Astrocyte (in vitro differentiated cells and primary cell): ENCODE measurements at regions not wholly inside any gene's neighbourhood (a gene's known extent, or its start where the extent isn't known, plus 50 kb on each side); places are given as distances from the start of the nearest gene placed in this dataset.

Source experiments
- DNase-seq: peaks from one replicate; pipeline ENCODE4 v3.0.0-alpha.2; 2010; ENCODE audit warnings: low read depth
- FAIRE-seq: peaks from 2 replicates; lab custom pipeline; 2011; peaks lifted over from hg19 to GRCh38; lab: Jason Lieb, UNC
- H2AFZ ChIP-seq: 2 replicates; pipeline ENCODE4 v1.6.0; 2012; ENCODE audit warnings: low read depth, low read length, inconsistent platforms
- H3K27ac ChIP-seq: 2 replicates; pipeline ENCODE4 v1.5.1; 2011; ENCODE audit warnings: low read depth, low read length, inconsistent platforms
- H3K27me3 ChIP-seq: 2 replicates; pipeline ENCODE4 v1.6.0; 2011; ENCODE audit warnings: low read length, inconsistent platforms; ENCODE audit not compliant: insufficient read depth
- H3K36me3 ChIP-seq: 2 replicates; pipeline ENCODE4 v1.5.1; 2011; ENCODE audit warnings: low read length, inconsistent platforms; ENCODE audit not compliant: insufficient read depth
- H3K4me1 ChIP-seq: 2 replicates; pipeline ENCODE4 v1.5.1; 2011; ENCODE audit warnings: low read length, inconsistent platforms; ENCODE audit not compliant: insufficient read depth
- H3K4me2 ChIP-seq: 2 replicates; pipeline ENCODE4 v1.6.0; 2012; ENCODE audit warnings: low read length, inconsistent platforms
- H3K4me3 ChIP-seq: 2 replicates; pipeline ENCODE4 v1.5.1; 2011; ENCODE audit warnings: low read depth, mild to moderate bottlenecking, low read length, inconsistent platforms; ENCODE audit not compliant: insufficient read depth
- H3K79me2 ChIP-seq: 2 replicates; pipeline ENCODE4 v1.6.0; 2012; ENCODE audit warnings: mild to moderate bottlenecking, low read length, inconsistent platforms; ENCODE audit not compliant: insufficient read depth
- H3K9ac ChIP-seq: 2 replicates; pipeline ENCODE4 v1.6.0; 2012; ENCODE audit warnings: mild to moderate bottlenecking, low read length, inconsistent platforms
- H3K9me3 ChIP-seq: 2 replicates; pipeline ENCODE4 v1.5.1; 2012; ENCODE audit warnings: low read depth, mild to moderate bottlenecking, low read length, inconsistent platforms; ENCODE audit not compliant: insufficient read depth
- H4K20me1 ChIP-seq: 2 replicates; pipeline ENCODE4 v1.6.0; 2012; ENCODE audit warnings: low read length, inconsistent platforms; ENCODE audit not compliant: insufficient read depth
- H3K27ac Mint-ChIP-seq: one replicate; pipeline ENCODE4 v1.8.0; 2021; ENCODE audit warnings: mild to moderate bottlenecking, mixed read lengths; ENCODE audit not compliant: unreplicated experiment
- H3K27me3 Mint-ChIP-seq: one replicate; pipeline ENCODE4 v1.8.0; 2021; ENCODE audit warnings: low read depth, mixed read lengths; ENCODE audit not compliant: unreplicated experiment
- H3K36me3 Mint-ChIP-seq: one replicate; pipeline ENCODE4 v1.8.0; 2021; ENCODE audit warnings: low read depth, mixed read lengths; ENCODE audit not compliant: unreplicated experiment
- H3K4me1 Mint-ChIP-seq: one replicate; pipeline ENCODE4 v1.8.0; 2021; ENCODE audit warnings: low read depth, mixed read lengths; ENCODE audit not compliant: unreplicated experiment
- H3K4me3 Mint-ChIP-seq: one replicate; pipeline ENCODE4 v1.8.0; 2021; ENCODE audit warnings: mild to moderate bottlenecking, moderate library complexity, mixed read lengths; ENCODE audit not compliant: unreplicated experiment
- H3K9me3 Mint-ChIP-seq: one replicate; pipeline ENCODE4 v1.8.0; 2021; ENCODE audit warnings: mild to moderate bottlenecking, mixed read lengths; ENCODE audit not compliant: unreplicated experiment
- CTCF ChIP-seq: IDR thresholded peaks from 2 replicates; pipeline ENCODE4 v1.5.1; 2011; ENCODE audit warnings: low read depth, mild to moderate bottlenecking, inconsistent platforms, low read length, moderate library complexity; ENCODE audit not compliant: insufficient read depth
- EZH2 ChIP-seq: IDR thresholded peaks from 2 replicates; pipeline ENCODE4 v1.6.1; 2012; ENCODE audit warnings: mild to moderate bottlenecking, low read length, inconsistent platforms; ENCODE audit not compliant: insufficient read depth

DNA sequence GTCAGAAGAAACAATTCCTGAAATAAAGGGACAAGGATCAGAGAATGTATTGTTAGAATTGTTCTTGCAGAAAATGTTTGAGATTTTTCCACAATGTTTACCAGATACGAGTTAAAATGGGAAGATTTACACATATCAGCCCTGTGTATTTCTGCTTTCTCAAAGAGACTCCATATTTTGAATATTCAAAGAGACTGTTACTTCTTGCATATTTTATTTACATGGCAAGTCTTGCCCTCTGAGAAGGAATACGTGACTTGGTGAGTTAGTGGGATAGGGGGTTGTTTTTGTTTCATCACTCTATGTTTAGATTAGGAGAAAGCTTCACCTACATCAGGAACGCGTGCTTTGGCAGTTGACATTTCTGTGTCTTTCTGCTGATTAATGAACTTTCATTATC, 56.1 kb upstream of the ZDHHC17 start:
- no peak overlapping the region for H2AFZ ChIP-seq
- H3K4me2 ChIP-seq: no peak overlapping the region
- DNase-seq (no peak), FAIRE-seq (no peak)
- no peaks in the 10 kb centered on the region for H3K9me3 ChIP-seq
- H3K79me2 ChIP-seq: no peaks in the 10 kb centered on the region
- H3K4me1 Mint-ChIP-seq: peaks cover 41% of the 10 kb centered on the region
- H3K4me3 ChIP-seq: no peak overlapping the region
- peaks cover 17% of the 10 kb centered on the region for H3K4me1 ChIP-seq
- H3K36me3 ChIP-seq: no peaks in the 10 kb centered on the region
- no peaks in the 10 kb centered on the region for H3K27me3 ChIP-seq
- no peak overlapping the region for H3K27ac ChIP-seq
- no peaks in the 10 kb centered on the region for H3K36me3 Mint-ChIP-seq
- H3K4me3 Mint-ChIP-seq: no peak overlapping the region
- TF ChIP-seq EZH2: no peak
- no peak for TF ChIP-seq CTCF
- H3K27me3 Mint-ChIP-seq: no peaks in the 10 kb centered on the region
- no peak overlapping the region for H3K9ac ChIP-seq
- H4K20me1 ChIP-seq: no peaks in the 10 kb centered on the region
- H3K27ac Mint-ChIP-seq: no peak overlapping the region
- H3K9me3 Mint-ChIP-seq: no peaks in the 10 kb centered on the region

GRCh38 chr12:76708296-76708695, 55.6 kb upstream of the ZDHHC17 start:
- Histone ChIP-seq H3K4me2 (no peak overlapping the region), H3K27me3 (no peaks in the 10 kb centered on the region), H2AFZ (no peak overlapping the region), H3K27ac (no peak overlapping the region), H3K36me3 (no peaks in the 10 kb centered on the region), H3K4me3 (no peak overlapping the region), H4K20me1 (no peaks in the 10 kb centered on the region), H3K4me1 (peaks cover 20% of the 10 kb centered on the region), H3K9me3 (no peaks in the 10 kb centered on the region), H3K9ac (no peak overlapping the region), H3K79me2 (no peaks in the 10 kb centered on the region)
- no peaks in the 10 kb centered on the region for H3K27me3 Mint-ChIP-seq
- no peak overlapping the region for H3K4me3 Mint-ChIP-seq
- peaks cover 46% of the 10 kb centered on the region for H3K4me1 Mint-ChIP-seq
- FAIRE-seq (no peak), DNase-seq (no peak)
- no peaks in the 10 kb centered on the region for H3K9me3 Mint-ChIP-seq
- no peaks in the 10 kb centered on the region for H3K36me3 Mint-ChIP-seq
- H3K27ac Mint-ChIP-seq: no peak overlapping the region
- TF ChIP-seq CTCF (no peak), EZH2 (no peak)

GRCh38 chr12:76711241-76711640, 52.7 kb upstream of the ZDHHC17 start:
- no peak overlapping the region for H2AFZ ChIP-seq

More at GRCh38 chr12:76711241-76711640, 52.7 kb upstream of the ZDHHC17 start:
- Mint-ChIP-seq H3K9me3 (peaks cover 4% of the 10 kb centered on the region), H3K4me1 (peaks cover 30% of the 10 kb centered on the region), H3K27ac (peak overlapping the region; percentile 90), H3K4me3 (no peak overlapping the region), H3K36me3 (peaks cover 2% of the 10 kb centered on the region), H3K27me3 (no peaks in the 10 kb centered on the region)
- Histone ChIP-seq H4K20me1 (no peaks in the 10 kb centered on the region), H3K4me2 (peak overlapping the region; percentile 27), H3K79me2 (no peaks in the 10 kb centered on the region), H3K27me3 (no peaks in the 10 kb centered on the region), H3K9me3 (no peaks in the 10 kb centered on the region), H3K4me1 (peaks cover 17% of the 10 kb centered on the region), H3K27ac (no peak overlapping the region), H3K36me3 (no peaks in the 10 kb centered on the region), H3K9ac (no peak overlapping the region), H3K4me3 (no peak overlapping the region)
- DNase-seq (no peak), FAIRE-seq (peak; percentile 17)
- TF ChIP-seq EZH2 (no peak), CTCF (no peak)
